GM11168 (cell line): ENCODE measurements at regions not wholly inside any gene's neighbourhood (a gene's known extent, or its start where the extent isn't known, plus 50 kb on each side); places are given as distances from the start of the nearest gene placed in this dataset.
"Not testable (repeated sequence)": the region's sequence is repeated elsewhere in the genome, so short reads cannot be mapped to it uniquely, and the experiment has no call there.

ENCODE experiments used
- in situ Hi-C: fragments of 300-500 bp; cut with MboI; formaldehyde crosslinking; loops from one replicate; pipeline ENCODE4 v1.12.0; 2022; ENCODE audit warnings: low sequenced_read_pairs; ENCODE audit not compliant: unreplicated experiment

- in situ Hi-C loops = no loop called here
These were observed 208.7 kb upstream of the KLF3 start for GRCh38 chr4:38455092-38455862.

- in situ Hi-C loops = no loop called here
These were observed 207.9 kb upstream of the KLF3 start for GRCh38 chr4:38456096-38456495.

DNA sequence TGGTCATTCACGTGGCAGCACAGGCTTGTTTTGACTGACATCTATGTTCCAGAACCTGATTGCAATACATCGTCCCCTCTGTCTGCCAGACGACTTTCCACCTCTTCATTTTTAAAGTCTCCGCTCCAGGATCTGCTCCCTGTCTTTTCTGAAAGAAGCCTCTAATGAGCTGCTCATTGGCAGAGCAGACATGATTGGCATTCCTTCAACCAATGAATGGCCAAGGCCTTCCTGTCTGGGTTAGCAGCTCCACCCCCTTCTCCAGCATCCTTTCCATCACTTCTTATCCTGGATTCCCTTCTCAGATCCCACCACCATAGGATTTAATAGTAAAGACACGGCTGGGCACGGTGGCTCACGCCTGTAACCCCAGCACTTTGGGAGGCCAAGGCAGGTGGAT, 202.7 kb upstream of the KLF3 start:
- in situ Hi-C loops = no loop called here

- in situ Hi-C loops = no loop called here
These were observed 201.5 kb upstream of the KLF3 start for GRCh38 chr4:38462367-38463055.

GRCh38 chr4:38463268-38463958, 200.6 kb upstream of the KLF3 start:
- in situ Hi-C loops = no loop called here

- in situ Hi-C loops = no loop called here
These were observed 199.7 kb upstream of the KLF3 start for GRCh38 chr4:38464328-38464727.

GRCh38 chr4:38466401-38466800, 197.6 kb upstream of the KLF3 start:
- in situ Hi-C loops = no loop called here

DNA sequence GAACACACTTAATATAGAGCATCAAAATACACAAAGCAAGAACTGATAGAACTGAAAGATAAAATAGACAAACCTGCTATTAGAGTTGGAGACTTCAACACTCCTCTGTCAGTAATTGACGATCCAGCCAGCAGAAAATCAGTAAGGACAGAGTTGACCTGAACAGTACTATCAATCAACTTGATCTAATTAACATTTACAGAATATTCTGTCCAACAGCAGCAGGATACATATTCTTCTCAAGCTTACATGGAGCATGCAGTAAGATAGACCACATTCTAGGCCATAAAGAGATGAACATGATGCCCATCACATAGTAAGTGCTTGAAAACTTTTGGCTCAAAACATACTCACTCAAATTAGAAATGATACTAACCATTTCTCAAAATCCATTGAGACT, 196.7 kb upstream of the KLF3 start:
- in situ Hi-C loops = no loop called here

DNA sequence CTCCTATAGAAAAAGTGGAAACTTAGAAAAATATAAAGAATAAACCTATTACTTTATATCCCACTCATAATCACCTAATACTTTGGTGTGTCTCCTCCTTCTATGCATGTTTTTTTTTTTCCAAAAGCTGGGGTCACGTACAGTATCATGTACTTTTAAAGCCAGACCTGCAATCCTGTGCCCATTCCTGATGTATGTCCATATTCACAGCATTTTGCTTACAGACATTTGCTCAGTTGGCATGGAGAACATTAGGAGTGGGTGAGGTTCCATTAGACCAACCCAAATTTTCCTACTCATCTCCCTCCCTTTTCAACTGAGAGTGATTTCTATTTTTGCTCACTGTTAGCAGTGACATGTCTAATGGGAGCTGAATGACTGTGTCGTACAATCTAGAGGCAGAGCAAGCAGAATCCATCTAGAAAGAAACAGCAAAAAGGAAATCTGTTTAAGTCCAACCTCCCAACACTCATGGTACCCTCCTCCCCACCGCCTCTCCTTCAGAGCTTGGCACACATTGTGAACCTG, 195.6 kb upstream of the KLF3 start:
- in situ Hi-C loops = no loop called here

DNA sequence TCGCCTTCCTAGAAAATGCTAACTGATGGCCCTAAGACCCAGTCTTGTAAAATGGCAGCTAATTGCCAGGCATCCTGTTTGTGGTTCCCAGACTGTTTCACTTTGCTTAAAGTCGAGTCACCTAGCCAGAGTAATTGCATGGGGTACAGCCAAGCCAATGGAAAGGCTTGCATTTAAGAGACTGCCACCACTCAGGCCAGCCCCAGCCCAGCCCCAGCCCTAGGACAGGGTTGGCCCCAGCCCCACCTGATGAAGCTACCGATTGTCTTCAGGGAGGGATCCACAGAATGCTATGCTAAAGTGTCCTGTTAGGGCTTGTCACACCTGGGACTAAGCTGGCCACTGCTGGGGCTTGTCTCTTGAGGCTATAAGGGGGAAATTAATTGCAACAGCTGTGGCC, 194.6 kb upstream of the KLF3 start:
- in situ Hi-C loops = no loop called here

- in situ Hi-C loops = no loop called here
These were observed 193.2 kb upstream of the KLF3 start for GRCh38 chr4:38470735-38471262.

- in situ Hi-C loops = no loop called here
These were observed 181.3 kb upstream of the KLF3 start for GRCh38 chr4:38482696-38483095.

GRCh38 chr4:38483628-38484027, 180.4 kb upstream of the KLF3 start:
- in situ Hi-C loops = not testable (repeated sequence)

DNA sequence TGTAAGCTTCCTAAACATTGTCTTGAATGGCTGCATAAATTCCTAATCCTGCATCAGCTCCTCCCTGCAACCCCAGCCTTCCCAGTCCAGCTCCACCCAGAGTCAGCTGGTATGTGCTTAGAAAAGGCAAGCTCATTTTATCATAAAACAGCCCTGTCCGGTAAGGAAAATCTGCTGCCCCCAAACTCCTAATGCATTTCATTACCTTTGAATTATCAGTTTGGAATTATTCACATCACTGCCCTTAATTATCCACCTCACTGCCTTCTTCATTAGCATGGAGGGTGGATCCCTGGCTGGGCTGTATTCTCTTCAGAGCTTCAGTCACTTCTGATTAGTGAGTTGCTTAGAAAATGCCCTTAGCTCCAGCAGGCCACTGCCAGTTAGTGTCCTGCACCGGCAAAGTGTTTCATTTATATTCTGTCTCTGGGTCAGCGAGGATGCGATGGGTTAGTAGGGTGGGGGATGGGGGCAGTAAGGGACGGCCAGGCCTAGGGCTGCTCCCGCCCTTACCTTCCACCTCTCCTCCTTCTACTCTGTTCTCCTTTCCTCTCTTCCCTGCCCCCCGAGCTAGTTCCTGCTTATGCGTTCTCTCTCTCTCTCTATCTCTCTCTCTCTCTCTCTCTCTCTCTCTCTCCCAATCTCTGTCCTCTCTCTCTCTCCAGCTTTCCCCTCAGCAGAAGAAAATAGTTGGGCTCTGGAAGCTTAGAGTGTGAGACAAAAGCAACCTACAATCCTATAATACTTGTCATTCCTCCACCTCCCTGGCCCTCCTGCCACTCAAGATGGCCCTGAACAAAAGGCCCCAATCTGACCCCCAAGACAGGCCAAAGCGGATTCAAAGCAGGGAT, 174.8 kb upstream of the KLF3 start:
- in situ Hi-C loops = no loop called here

GRCh38 chr4:38489924-38490639, 173.9 kb upstream of the KLF3 start:
- in situ Hi-C loops = no loop called here

DNA sequence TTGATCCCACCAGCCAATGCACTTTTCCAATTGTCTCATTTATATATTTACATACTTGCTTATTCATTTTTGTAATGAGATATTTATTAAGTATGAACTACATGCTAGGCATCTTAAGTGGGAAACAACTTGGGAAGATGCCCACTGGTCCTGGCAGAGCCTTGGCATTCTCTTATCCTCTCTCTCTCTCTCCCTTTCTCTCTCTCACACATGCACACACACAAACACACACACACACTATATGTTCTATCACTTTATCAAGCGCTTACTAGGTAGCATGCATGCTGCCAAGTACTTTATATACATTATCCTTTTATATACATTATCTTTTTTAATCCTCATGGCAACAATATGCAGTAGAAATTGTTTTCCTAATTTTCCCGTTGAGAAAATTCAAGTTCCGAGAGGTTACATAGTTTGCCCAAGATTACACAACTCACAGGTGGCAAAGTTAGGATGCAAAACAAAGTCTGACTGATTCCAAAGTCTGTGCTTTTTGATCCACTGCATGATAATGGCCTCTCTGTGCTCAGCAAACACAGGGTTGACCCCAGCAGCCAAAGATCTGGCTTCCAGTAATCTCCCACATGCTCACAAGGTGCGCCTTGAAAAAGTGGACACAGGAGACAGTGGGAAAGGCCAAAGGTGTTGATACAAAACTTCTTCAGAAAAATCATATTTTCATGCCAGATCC, 173.1 kb upstream of the KLF3 start:
- in situ Hi-C loops = no loop called here

DNA sequence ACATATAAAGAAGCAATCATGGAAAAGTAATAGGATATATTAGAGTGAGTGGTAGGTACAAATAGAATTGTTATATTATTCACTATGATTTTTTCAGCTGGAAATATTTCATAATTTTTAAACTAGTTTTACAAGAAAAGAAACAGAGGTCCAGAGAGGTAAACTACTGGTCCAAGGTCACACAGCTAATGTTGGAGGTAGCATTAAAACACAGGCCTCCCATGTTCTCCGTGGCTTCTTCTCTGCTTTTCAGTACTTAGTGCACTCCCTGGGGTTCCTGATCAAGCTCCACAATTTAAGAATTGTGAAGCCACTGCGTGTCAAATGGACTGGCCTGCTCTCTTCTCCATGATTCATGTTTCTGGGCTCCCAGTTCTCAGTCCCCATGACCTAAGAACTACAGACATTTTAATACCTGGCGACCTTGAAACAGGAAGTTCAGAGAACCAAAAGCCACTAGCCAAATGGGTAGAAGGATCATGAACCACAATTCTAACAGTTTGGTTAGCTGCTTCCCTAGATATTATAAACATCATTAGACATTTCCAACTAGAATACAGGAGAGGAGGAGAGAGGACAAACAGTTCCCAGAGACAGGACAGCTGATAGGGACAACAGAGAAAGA, 172.0 kb upstream of the KLF3 start:
- in situ Hi-C loops = no loop called here

- in situ Hi-C loops = no loop called here
These were observed 170.9 kb upstream of the KLF3 start for GRCh38 chr4:38493066-38493465.
